GM23338 (cell line): ENCODE measurements at regions not wholly inside any gene's neighbourhood (a gene's known extent, or its start where the extent isn't known, plus 50 kb on each side); places are given as distances from the start of the nearest gene placed in this dataset.

Experiments used
- ATAC-seq: fragments of 200-7000 bp; cut with Tn5 transposase; 3 replicates; pipeline ENCODE4 v1.9.1; 2020
- DNase-seq: peaks from one replicate; pipeline ENCODE4 v3.0.0-alpha.2; 2015; ENCODE audit warnings: low spot score
- H2AFZ ChIP-seq: fragments of 200-600 bp; sonication (generic); 2 replicates; pipeline ENCODE4 v1.8.0; 2016; ENCODE audit warnings: antibody characterized with exemption, mild to moderate bottlenecking, moderate library complexity
- H3F3A ChIP-seq: fragments of 200-600 bp; sonication (generic); replicated peaks from 2 replicates; pipeline ENCODE4 v1.8.0; 2017; ENCODE audit warnings: antibody characterized with exemption, mixed run types, low read depth
- H3K27ac ChIP-seq: fragments of 200-600 bp; sonication (generic); 2 replicates; pipeline ENCODE4 v1.6.1; 2016; ENCODE audit warnings: low read depth
- H3K27me3 ChIP-seq: fragments of 200-600 bp; sonication (generic); 2 replicates; pipeline ENCODE4 v1.8.0; 2016; ENCODE audit warnings: mild to moderate bottlenecking, mixed run types, moderate library complexity; ENCODE audit not compliant: insufficient read depth
- H3K36me3 ChIP-seq: fragments of 200-600 bp; sonication (generic); 2 replicates; pipeline ENCODE4 v1.8.0; 2016; ENCODE audit warnings: mild to moderate bottlenecking; ENCODE audit not compliant: insufficient read depth
- H3K4me1 ChIP-seq: fragments of 200-600 bp; sonication (generic); 2 replicates; pipeline ENCODE4 v1.8.0; 2016; ENCODE audit warnings: mild to moderate bottlenecking, moderate library complexity; ENCODE audit not compliant: insufficient read depth
- H3K4me2 ChIP-seq: fragments of 200-600 bp; sonication (generic); 2 replicates; pipeline ENCODE4 v1.7.1; 2017; ENCODE audit warnings: mixed run types
- H3K4me3 ChIP-seq: fragments of 200-600 bp; sonication (generic); 2 replicates; pipeline ENCODE4 v1.6.1; 2016; ENCODE audit warnings: mixed run types
- H3K79me2 ChIP-seq: fragments of 200-600 bp; sonication (generic); replicated peaks from 2 replicates; pipeline ENCODE4 v1.8.0; 2017; ENCODE audit warnings: mild to moderate bottlenecking; ENCODE audit not compliant: insufficient read depth
- H3K9me2 ChIP-seq: fragments of 200-600 bp; sonication (generic); 2 replicates; pipeline ENCODE4 v1.8.0; 2017; ENCODE audit not compliant: insufficient read depth
- H4K20me1 ChIP-seq: fragments of 200-600 bp; sonication (generic); replicated peaks from 2 replicates; pipeline ENCODE4 v1.8.0; 2017; ENCODE audit warnings: mild to moderate bottlenecking; ENCODE audit not compliant: insufficient read depth
- H3K27ac Mint-ChIP-seq: 2 replicates; pipeline ENCODE4 v1.8.0; 2020; ENCODE audit warnings: inconsistent platforms, mild to moderate bottlenecking, moderate library complexity, mixed read lengths
- H3K27me3 Mint-ChIP-seq: 3 replicates; pipeline ENCODE4 v1.8.0; 2022; ENCODE audit warnings: low read depth, mild to moderate bottlenecking, moderate library complexity, mixed read lengths, inconsistent platforms; ENCODE audit not compliant: insufficient read depth, poor library complexity
- H3K36me3 Mint-ChIP-seq: 3 replicates; pipeline ENCODE4 v1.8.0; 2021; ENCODE audit warnings: low read depth, mild to moderate bottlenecking, inconsistent platforms, moderate library complexity, mixed read lengths
- H3K4me1 Mint-ChIP-seq: 3 replicates; pipeline ENCODE4 v1.8.0; 2020; ENCODE audit warnings: mild to moderate bottlenecking, inconsistent platforms, mixed read lengths
- H3K4me3 Mint-ChIP-seq: 3 replicates; pipeline ENCODE4 v1.8.0; 2021; ENCODE audit warnings: moderate library complexity, mild to moderate bottlenecking, inconsistent platforms, mixed read lengths
- H3K9me3 Mint-ChIP-seq: 3 replicates; pipeline ENCODE4 v1.8.0; 2020; ENCODE audit warnings: moderate library complexity, mild to moderate bottlenecking, inconsistent platforms, mixed read lengths
- CREB1 ChIP-seq: fragments of 250-450 bp; sonication (Bioruptor Pico); IDR thresholded peaks from 2 replicates; pipeline ENCODE4 v1.5.0; 2020; ENCODE audit warnings: low read depth, mild to moderate bottlenecking, moderate library complexity
- JUNB ChIP-seq: IDR thresholded peaks from one replicate; pipeline ENCODE4 v1.6.1; 2016; ENCODE audit warnings: antibody characterized with exemption; ENCODE audit not compliant: unreplicated experiment
- TF ChIP-seq, protein P1 (sequence below): fragments of 250-450 bp; sonication (Bioruptor Pico); IDR thresholded peaks from 2 replicates; pipeline ENCODE4 v1.5.0; 2020; ENCODE audit warnings: mild to moderate bottlenecking, moderate library complexity
- TF ChIP-seq, protein P2 (sequence below), 2 experiments: fragments of 200-600 bp in 1 of 2; sonication (generic) in 1 of 2; conservative IDR thresholded peaks; 2 replicates each; pipeline versions ENCODE4 v1.5.1 to v1.6.1; 2016 to 2017; ENCODE audit warnings: antibody characterized with exemption in 2 of 2, low read depth in 2 of 2, mild to moderate bottlenecking in 2 of 2, moderate library complexity in 1 of 2

DNA sequence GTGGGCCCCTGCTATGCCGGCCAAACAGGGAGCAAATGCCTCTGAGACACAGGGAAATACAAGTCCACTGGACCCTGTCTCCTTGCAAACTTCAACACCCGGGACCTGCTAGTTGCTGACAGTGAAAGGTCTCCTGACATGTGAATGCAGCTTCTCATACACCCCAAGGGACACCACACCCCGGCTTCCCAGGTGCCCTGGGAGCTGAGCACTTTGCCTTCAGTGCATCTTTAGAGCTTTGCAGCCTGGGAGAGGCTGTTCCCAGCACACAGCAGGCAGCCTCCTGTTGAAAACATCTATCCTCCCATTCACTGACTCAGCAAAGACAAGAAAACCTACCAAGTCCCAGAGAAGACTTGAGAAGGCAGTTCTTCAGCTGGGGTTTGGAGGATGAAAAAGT lies 143.4 kb downstream of the COL6A3 start (continued):
- TF ChIP-seq, protein P1, sequence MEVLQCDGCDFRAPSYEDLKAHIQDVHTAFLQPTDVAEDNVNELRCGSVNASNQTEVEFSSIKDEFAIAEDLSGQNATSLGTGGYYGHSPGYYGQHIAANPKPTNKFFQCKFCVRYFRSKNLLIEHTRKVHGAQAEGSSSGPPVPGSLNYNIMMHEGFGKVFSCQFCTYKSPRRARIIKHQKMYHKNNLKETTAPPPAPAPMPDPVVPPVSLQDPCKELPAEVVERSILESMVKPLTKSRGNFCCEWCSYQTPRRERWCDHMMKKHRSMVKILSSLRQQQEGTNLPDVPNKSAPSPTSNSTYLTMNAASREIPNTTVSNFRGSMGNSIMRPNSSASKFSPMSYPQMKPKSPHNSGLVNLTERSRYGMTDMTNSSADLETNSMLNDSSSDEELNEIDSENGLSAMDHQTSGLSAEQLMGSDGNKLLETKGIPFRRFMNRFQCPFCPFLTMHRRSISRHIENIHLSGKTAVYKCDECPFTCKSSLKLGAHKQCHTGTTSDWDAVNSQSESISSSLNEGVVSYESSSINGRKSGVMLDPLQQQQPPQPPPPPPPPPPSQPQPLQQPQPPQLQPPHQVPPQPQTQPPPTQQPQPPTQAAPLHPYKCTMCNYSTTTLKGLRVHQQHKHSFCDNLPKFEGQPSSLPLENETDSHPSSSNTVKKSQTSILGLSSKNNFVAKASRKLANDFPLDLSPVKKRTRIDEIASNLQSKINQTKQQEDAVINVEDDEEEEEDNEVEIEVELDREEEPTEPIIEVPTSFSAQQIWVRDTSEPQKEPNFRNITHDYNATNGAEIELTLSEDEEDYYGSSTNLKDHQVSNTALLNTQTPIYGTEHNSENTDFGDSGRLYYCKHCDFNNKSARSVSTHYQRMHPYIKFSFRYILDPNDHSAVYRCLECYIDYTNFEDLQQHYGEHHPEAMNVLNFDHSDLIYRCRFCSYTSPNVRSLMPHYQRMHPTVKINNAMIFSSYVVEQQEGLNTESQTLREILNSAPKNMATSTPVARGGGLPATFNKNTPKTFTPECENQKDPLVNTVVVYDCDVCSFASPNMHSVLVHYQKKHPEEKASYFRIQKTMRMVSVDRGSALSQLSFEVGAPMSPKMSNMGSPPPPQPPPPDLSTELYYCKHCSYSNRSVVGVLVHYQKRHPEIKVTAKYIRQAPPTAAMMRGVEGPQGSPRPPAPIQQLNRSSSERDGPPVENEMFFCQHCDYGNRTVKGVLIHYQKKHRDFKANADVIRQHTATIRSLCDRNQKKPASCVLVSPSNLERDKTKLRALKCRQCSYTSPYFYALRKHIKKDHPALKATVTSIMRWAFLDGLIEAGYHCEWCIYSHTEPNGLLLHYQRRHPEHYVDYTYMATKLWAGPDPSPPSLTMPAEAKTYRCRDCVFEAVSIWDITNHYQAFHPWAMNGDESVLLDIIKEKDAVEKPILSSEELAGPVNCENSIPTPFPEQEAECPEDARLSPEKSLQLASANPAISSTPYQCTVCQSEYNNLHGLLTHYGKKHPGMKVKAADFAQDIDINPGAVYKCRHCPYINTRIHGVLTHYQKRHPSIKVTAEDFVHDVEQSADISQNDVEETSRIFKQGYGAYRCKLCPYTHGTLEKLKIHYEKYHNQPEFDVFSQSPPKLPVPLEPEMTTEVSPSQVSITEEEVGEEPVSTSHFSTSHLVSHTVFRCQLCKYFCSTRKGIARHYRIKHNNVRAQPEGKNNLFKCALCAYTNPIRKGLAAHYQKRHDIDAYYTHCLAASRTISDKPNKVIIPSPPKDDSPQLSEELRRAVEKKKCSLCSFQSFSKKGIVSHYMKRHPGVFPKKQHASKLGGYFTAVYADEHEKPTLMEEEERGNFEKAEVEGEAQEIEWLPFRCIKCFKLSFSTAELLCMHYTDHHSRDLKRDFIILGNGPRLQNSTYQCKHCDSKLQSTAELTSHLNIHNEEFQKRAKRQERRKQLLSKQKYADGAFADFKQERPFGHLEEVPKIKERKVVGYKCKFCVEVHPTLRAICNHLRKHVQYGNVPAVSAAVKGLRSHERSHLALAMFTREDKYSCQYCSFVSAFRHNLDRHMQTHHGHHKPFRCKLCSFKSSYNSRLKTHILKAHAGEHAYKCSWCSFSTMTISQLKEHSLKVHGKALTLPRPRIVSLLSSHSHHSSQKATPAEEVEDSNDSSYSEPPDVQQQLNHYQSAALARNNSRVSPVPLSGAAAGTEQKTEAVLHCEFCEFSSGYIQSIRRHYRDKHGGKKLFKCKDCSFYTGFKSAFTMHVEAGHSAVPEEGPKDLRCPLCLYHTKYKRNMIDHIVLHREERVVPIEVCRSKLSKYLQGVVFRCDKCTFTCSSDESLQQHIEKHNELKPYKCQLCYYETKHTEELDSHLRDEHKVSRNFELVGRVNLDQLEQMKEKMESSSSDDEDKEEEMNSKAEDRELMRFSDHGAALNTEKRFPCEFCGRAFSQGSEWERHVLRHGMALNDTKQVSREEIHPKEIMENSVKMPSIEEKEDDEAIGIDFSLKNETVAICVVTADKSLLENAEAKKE (CRISPR knock-in tag) = no peak

DNA sequence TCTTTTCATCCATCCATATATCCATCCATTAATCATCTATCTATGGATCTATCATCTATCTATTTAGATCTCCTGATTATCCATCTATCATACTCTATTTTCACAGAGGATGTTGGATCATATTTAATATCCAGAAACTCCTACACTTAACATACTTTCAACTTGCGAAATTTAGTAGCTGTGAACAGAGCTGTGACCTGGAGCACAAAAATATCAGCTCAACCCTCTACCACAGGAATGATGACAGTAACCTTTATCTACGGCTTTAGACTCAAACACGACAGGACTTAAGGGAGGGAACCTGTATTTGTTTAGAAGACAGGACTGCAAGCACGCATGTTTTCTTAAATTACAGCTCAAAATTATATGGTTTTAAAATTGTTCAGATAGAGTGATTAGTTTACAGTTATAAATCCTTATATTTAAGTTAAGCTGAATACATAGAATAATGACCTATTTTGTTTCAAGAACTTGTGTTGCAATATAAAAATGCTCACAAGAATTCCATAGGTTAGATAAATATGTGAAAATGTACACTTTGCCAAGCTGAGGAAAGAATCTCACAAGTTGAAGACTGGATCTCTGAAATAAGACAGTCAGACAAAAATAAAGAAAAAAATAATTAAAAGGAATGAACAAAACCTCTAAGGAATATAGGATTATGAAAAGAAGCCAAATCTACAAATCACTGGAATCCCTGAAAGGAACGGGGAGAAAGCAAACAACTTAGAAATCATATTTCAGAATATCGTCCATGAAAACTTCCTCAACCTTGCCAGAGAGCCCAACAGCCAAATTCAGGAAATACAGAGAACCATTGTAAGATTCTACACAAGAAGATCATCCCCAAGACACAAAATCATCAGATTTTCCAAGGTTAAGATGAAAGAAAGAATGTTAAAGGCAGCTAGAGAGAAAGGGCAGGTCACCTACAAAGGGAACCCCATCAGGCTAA lies 142.0 kb downstream of the COL6A3 start:
- H3K27ac Mint-ChIP-seq = no peak overlapping the region
- H3K27me3 Mint-ChIP-seq = peaks cover 2% of the 10 kb centered on the region
- H3K4me3 Mint-ChIP-seq = no peak overlapping the region
- peaks cover 6% of the 10 kb centered on the region; the same call in 2 of the 3 replicates for H3K4me1 Mint-ChIP-seq
- 0 out of 2 replicates have a peak, but pooled peaks cover 4% of the 10 kb centered on the region for H3K9me2 ChIP-seq
- H3K27ac ChIP-seq = no peak overlapping the region
- H3K36me3 ChIP-seq = no peaks in the 10 kb centered on the region
- H3K79me2 ChIP-seq = no peaks in the 10 kb centered on the region
- no peaks in the 10 kb centered on the region for H3K36me3 Mint-ChIP-seq
- no peak overlapping the region for H2AFZ ChIP-seq
- no peaks in the 10 kb centered on the region for H4K20me1 ChIP-seq
- ATAC-seq = no peak
- no peaks in the 10 kb centered on the region for H3K27me3 ChIP-seq
- no peaks in the 10 kb centered on the region for H3F3A ChIP-seq
- no peak overlapping the region for H3K4me3 ChIP-seq
- no peak for DNase-seq
- no peaks in the 10 kb centered on the region for H3K4me1 ChIP-seq
- no peak overlapping the region for H3K4me2 ChIP-seq
- H3K9me3 Mint-ChIP-seq = no peaks in the 10 kb centered on the region
- no peak for TF ChIP-seq JUNB
- TF ChIP-seq, protein P1 (CRISPR knock-in tag) = no peak
- TF ChIP-seq, protein P2, sequence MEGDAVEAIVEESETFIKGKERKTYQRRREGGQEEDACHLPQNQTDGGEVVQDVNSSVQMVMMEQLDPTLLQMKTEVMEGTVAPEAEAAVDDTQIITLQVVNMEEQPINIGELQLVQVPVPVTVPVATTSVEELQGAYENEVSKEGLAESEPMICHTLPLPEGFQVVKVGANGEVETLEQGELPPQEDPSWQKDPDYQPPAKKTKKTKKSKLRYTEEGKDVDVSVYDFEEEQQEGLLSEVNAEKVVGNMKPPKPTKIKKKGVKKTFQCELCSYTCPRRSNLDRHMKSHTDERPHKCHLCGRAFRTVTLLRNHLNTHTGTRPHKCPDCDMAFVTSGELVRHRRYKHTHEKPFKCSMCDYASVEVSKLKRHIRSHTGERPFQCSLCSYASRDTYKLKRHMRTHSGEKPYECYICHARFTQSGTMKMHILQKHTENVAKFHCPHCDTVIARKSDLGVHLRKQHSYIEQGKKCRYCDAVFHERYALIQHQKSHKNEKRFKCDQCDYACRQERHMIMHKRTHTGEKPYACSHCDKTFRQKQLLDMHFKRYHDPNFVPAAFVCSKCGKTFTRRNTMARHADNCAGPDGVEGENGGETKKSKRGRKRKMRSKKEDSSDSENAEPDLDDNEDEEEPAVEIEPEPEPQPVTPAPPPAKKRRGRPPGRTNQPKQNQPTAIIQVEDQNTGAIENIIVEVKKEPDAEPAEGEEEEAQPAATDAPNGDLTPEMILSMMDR (conservative IDR thresholded peaks at IDR 0.05; ENCODE audit: low read depth in 2 of 2) = no peak
- TF ChIP-seq CREB1 (CRISPR knock-in tag) = no peak
